H1 (cell line): ENCODE measurements at regions not wholly inside any gene's neighbourhood (a gene's known extent, or its start where the extent isn't known, plus 50 kb on each side); places are given as distances from the start of the nearest gene placed in this dataset.

Experiments
- CTBP2 ChIP-seq: IDR thresholded peaks from 2 replicates; pipeline ENCODE4 v1.7.0; 2011; ENCODE audit warnings: borderline replicate concordance, mild to moderate bottlenecking, moderate library complexity, mixed read lengths, low read length; ENCODE audit not compliant: insufficient read depth, insufficient read length
- TAF1 ChIP-seq: IDR thresholded peaks from 2 replicates; pipeline ENCODE4 v1.6.1; 2011; ENCODE audit warnings: mild to moderate bottlenecking, low read depth, low read length

DNA sequence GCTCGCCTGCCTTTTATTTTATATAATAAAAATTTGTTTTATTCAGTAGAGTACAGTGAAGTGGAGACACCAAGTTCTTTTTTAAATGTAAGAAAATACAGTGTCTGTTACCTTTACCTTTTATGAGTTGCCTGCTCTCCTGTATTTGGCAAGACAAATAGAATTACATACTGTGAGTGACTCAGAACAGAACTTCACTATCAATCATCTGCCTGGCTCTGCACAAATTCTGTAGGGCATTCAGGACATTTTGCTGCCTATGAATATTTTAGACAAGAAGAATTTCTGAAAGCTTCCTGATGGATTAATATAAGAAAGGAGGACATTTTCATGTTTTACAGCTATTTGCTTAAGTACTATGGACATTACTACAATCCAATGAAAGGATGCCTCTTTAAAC is 135.4 kb upstream of the PHF14 start (continued):
- no peak for TF ChIP-seq CTBP2
- no peak for TF ChIP-seq TAF1
